OCI-LY7 (cell line): ENCODE measurements at regions not wholly inside any gene's neighbourhood (a gene's known extent, or its start where the extent isn't known, plus 50 kb on each side); places are given as distances from the start of the nearest gene placed in this dataset.

Experiments
- BruUV-seq: library from RNA; stranded (reverse); fragments of 400-500 nt; replicated peaks from 2 replicates; lab custom pipeline; 2021; lab: Mats Ljungman, UMichigan
- CTCF ChIA-PET: fragments of 300-600 bp; sonication (Branson Sonifier 250); formaldehyde crosslinking; loops from one replicate; lab custom pipeline; 2022; ENCODE audit warnings: antibody characterized with exemption; ENCODE audit not compliant: unreplicated experiment; lab: Charles Lee
- POLR2A ChIA-PET: fragments of 300-600 bp; sonication (Branson Sonifier 250); formaldehyde crosslinking; loops from one replicate; lab custom pipeline; 2022; ENCODE audit warnings: antibody characterized with exemption; lab: Charles Lee
- DNase-seq: peaks from one replicate; pipeline ENCODE4 v3.0.0-alpha.2; 2015; ENCODE audit warnings: low spot score
- H2AFZ ChIP-seq: fragments of 200-600 bp; sonication (generic), shearing (Covaris generic); 2 replicates; pipeline ENCODE4 v1.6.1; 2014; ENCODE audit warnings: mild to moderate bottlenecking, antibody characterized with exemption, low read length, moderate library complexity
- H3K27ac ChIP-seq: fragments of 200-600 bp; sonication (generic); 2 replicates; pipeline ENCODE4 v1.5.1; 2014; ENCODE audit warnings: mixed run types, low read depth, mild to moderate bottlenecking, moderate library complexity, low read length, inconsistent platforms; ENCODE audit not compliant: poor library complexity, severe bottlenecking
- H3K36me3 ChIP-seq: fragments of 200-600 bp; sonication (generic); 2 replicates; pipeline ENCODE4 v1.6.1; 2014; ENCODE audit warnings: mild to moderate bottlenecking, antibody characterized with exemption, low read length, moderate library complexity, mixed read lengths; ENCODE audit not compliant: insufficient read depth
- H3K4me1 ChIP-seq: fragments of 200-600 bp; sonication (generic); 2 replicates; pipeline ENCODE4 v1.5.1; 2014; ENCODE audit warnings: mild to moderate bottlenecking, low read length; ENCODE audit not compliant: insufficient read depth, poor library complexity, severe bottlenecking
- H3K4me2 ChIP-seq: fragments of 200-600 bp; sonication (generic); 2 replicates; pipeline ENCODE4 v1.6.1; 2014; ENCODE audit warnings: mild to moderate bottlenecking, low read length
- H3K4me3 ChIP-seq: fragments of 200-600 bp; sonication (generic); 2 replicates; pipeline ENCODE4 v1.5.1; 2014; ENCODE audit warnings: mild to moderate bottlenecking, low read depth, low read length; ENCODE audit not compliant: poor library complexity, severe bottlenecking
- H3K79me2 ChIP-seq: fragments of 200-600 bp; sonication (generic); 2 replicates; pipeline ENCODE4 v1.6.1; 2016; ENCODE audit warnings: low read depth, mild to moderate bottlenecking, low read length, moderate library complexity, mixed read lengths; ENCODE audit not compliant: insufficient read depth
- H3K9me2 ChIP-seq: fragments of 200-600 bp; sonication (generic); 2 replicates; pipeline ENCODE4 v1.6.1; 2016; ENCODE audit warnings: mild to moderate bottlenecking, low read length, mixed read lengths; ENCODE audit not compliant: insufficient read depth
- H3K9me3 ChIP-seq: fragments of 200-600 bp; sonication (generic); 2 replicates; pipeline ENCODE4 v1.6.1; 2014; ENCODE audit warnings: mild to moderate bottlenecking, mixed run types, low read length, mixed read lengths
- H4K20me1 ChIP-seq: fragments of 200-600 bp; sonication (generic); 2 replicates; pipeline ENCODE4 v1.6.1; 2014; ENCODE audit warnings: mild to moderate bottlenecking, antibody characterized with exemption, low read length, moderate library complexity, mixed read lengths; ENCODE audit not compliant: insufficient read depth
- EZH2phosphoT487 ChIP-seq: fragments of 200-600 bp; sonication (generic); IDR thresholded peaks from 2 replicates; pipeline ENCODE4 v1.6.1; 2018; ENCODE audit warnings: low read depth, borderline replicate concordance, mild to moderate bottlenecking, mixed run types, antibody characterized with exemption, low read length, moderate library complexity, mixed read lengths
- intact Hi-C: fragments of 100-400 bp; cut with micrococcal nuclease; formaldehyde crosslinking; loops from one replicate; pipeline ENCODE4 v1.10.0; 2022; ENCODE audit not compliant: unreplicated experiment
- TF ChIP-seq, protein P1 (sequence below): fragments of 200-600 bp; sonication (generic); conservative IDR thresholded peaks from 2 replicates; pipeline ENCODE4 v1.5.1; 2014; ENCODE audit warnings: mild to moderate bottlenecking, antibody characterized with exemption, low read length, moderate library complexity, mixed read lengths

GRCh38 chr6:144894240-144894639 lies 609.1 kb downstream of the UTRN start:
- no peaks in the 10 kb centered on the region for H3K4me1 ChIP-seq
- no peak for TF ChIP-seq EZH2phosphoT487
- TF ChIP-seq, protein P1, sequence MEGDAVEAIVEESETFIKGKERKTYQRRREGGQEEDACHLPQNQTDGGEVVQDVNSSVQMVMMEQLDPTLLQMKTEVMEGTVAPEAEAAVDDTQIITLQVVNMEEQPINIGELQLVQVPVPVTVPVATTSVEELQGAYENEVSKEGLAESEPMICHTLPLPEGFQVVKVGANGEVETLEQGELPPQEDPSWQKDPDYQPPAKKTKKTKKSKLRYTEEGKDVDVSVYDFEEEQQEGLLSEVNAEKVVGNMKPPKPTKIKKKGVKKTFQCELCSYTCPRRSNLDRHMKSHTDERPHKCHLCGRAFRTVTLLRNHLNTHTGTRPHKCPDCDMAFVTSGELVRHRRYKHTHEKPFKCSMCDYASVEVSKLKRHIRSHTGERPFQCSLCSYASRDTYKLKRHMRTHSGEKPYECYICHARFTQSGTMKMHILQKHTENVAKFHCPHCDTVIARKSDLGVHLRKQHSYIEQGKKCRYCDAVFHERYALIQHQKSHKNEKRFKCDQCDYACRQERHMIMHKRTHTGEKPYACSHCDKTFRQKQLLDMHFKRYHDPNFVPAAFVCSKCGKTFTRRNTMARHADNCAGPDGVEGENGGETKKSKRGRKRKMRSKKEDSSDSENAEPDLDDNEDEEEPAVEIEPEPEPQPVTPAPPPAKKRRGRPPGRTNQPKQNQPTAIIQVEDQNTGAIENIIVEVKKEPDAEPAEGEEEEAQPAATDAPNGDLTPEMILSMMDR = no peak
- no peak overlapping the region for H3K4me3 ChIP-seq
- intact Hi-C loops = no loop called here
- BruUV-seq = no TSS peak
- H3K4me2 ChIP-seq = no peak overlapping the region
- no peak overlapping the region for H3K27ac ChIP-seq
- no peak for DNase-seq
- no peaks in the 10 kb centered on the region for H3K79me2 ChIP-seq
- H3K36me3 ChIP-seq = no peaks in the 10 kb centered on the region
- ChIA-PET POLR2A (no interaction called here), CTCF (no interaction called here)
- H3K9me2 ChIP-seq = no peaks in the 10 kb centered on the region
- H3K9me3 ChIP-seq = no peaks in the 10 kb centered on the region
- no peak overlapping the region for H2AFZ ChIP-seq
- no peaks in the 10 kb centered on the region for H4K20me1 ChIP-seq

DNA sequence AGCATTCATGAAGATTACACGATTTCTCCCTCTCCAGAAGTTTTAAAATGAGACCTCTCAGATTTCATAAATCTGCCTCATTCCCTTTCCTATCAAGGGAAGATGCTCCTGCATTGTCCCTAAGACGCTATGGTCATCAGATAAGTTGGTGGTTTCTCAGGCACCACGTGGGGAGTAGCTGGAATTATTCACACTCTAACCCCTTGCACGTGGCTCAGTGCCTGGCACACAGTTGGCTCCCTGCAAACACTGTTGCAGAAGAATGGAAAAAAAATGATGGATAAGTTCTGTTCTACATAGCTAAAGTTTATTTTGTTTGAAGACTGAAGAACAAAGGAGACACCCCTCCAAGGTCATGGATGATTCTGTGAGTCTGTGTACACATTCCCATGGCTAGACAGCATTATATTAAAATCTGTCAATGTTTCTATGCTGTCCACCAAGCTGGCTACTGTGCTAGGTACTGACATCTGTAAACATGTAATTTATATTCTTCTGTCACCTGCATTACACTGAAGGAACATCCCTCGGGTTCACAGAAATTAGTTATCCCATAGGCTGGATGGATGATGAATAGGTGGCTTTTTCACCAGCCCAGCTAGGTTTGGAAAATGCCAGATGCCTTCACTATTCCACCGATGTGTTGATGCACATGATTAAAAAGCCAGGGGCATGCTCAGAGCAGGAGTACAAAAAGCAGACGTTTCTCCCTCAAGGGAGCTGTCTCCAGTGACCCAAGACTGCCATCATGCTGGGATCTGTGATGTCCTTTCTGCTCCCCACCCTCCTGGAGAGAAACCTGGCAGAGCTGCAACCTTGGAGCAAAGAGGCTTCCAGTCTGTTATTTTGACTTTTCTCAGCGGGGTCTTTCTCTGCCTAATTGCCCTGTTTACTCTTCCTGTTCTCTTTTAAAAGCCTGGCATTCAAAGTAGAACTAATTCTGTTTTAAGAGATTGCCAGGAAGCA lies 610.5 kb downstream of the UTRN start:
- H2AFZ ChIP-seq = no peak overlapping the region
- no peaks in the 10 kb centered on the region for H3K36me3 ChIP-seq
- no peaks in the 10 kb centered on the region for H3K9me3 ChIP-seq
- BruUV-seq = no TSS peak
- ChIA-PET CTCF (no interaction called here), POLR2A (no interaction called here)
- H3K4me1 ChIP-seq = no peaks in the 10 kb centered on the region
- TF ChIP-seq, protein P1 = no peak
- no peak for TF ChIP-seq EZH2phosphoT487
- no peaks in the 10 kb centered on the region for H3K79me2 ChIP-seq
- H3K4me3 ChIP-seq = no peak overlapping the region
- H4K20me1 ChIP-seq = no peaks in the 10 kb centered on the region
- no peak for DNase-seq
- H3K27ac ChIP-seq = no peak overlapping the region
- H3K9me2 ChIP-seq = no peaks in the 10 kb centered on the region
- intact Hi-C loops = no loop called here
- H3K4me2 ChIP-seq = no peak overlapping the region

DNA sequence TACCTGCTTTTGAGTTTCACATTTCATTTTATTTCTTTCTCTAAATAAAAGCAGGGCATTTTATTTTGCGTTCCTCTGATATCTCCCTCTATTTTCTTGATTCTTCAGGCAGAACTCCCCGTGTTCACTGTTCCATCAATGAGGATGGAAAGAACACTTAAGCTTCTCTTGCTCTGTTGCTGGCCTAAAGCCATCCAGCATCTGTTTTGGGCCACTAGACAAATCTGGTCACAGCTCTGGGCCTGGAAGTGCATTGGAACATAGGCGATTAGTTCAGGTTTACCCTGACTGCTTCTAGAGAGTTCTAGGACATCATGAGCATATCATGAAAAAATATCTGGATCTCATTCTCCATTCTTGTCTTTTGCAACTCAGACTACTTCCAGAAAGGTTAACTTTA lies 611.2 kb downstream of the UTRN start:
- no peak overlapping the region for H2AFZ ChIP-seq
- TF ChIP-seq EZH2phosphoT487 = no peak
- TF ChIP-seq, protein P1 = no peak
- CTCF ChIA-PET = no interaction called here
- BruUV-seq = no TSS peak
- no peaks in the 10 kb centered on the region for H3K9me2 ChIP-seq
- intact Hi-C loops = no loop called here
- POLR2A ChIA-PET = no interaction called here
- H3K4me1 ChIP-seq = no peaks in the 10 kb centered on the region
- no peaks in the 10 kb centered on the region for H4K20me1 ChIP-seq
- no peaks in the 10 kb centered on the region for H3K36me3 ChIP-seq
- H3K79me2 ChIP-seq = no peaks in the 10 kb centered on the region
- no peak overlapping the region for H3K27ac ChIP-seq
- no peaks in the 10 kb centered on the region for H3K9me3 ChIP-seq
- no peak overlapping the region for H3K4me3 ChIP-seq
- DNase-seq = no peak
- no peak overlapping the region for H3K4me2 ChIP-seq
